Lung microvascular endothelial cell (primary cell): ENCODE measurements at regions not wholly inside any gene's neighbourhood (a gene's known extent, or its start where the extent isn't known, plus 50 kb on each side); places are given as distances from the start of the nearest gene placed in this dataset.

Source experiments
- DNase-seq, 2 donors: peaks; one replicate each; pipeline versions ENCODE4 v3.0.0 to v3.0.0-alpha.2; 2010; ENCODE audit warnings: low read depth in 2 of 2

- no peak for DNase-seq
Observed at GRCh38 chr22:25366876-25367466, 147.5 kb downstream of the CRYBB2 start.

GRCh38 chr22:25367756-25368155 lies 148.3 kb downstream of the CRYBB2 start:
- DNase-seq = no peak

- peak; percentile 58 to 66 for DNase-seq
Observed at GRCh38 chr22:25368271-25368670, 148.8 kb downstream of the CRYBB2 start.

- no peak for DNase-seq
Observed at GRCh38 chr22:25369041-25369440, 149.6 kb downstream of the CRYBB2 start.

GRCh38 chr22:25370322-25370721 lies 150.9 kb downstream of the CRYBB2 start:
- no peak for DNase-seq

- no peak for DNase-seq
Observed at GRCh38 chr22:25372000-25372595, 152.7 kb downstream of the CRYBB2 start.

GRCh38 chr22:25373961-25374360 lies 154.5 kb downstream of the CRYBB2 start:
- no peak for DNase-seq

GRCh38 chr22:25374869-25375268 lies 155.4 kb downstream of the CRYBB2 start:
- no peak for DNase-seq

GRCh38 chr22:25375683-25376082 lies 156.2 kb downstream of the CRYBB2 start:
- no peak for DNase-seq

- no peak for DNase-seq
Observed at GRCh38 chr22:25377699-25378098, 158.3 kb downstream of the CRYBB2 start.

GRCh38 chr22:25380122-25380747 lies 160.8 kb downstream of the CRYBB2 start:
- no peak for DNase-seq

- no peak for DNase-seq
Observed at GRCh38 chr22:25382762-25383161, 163.3 kb downstream of the CRYBB2 start.

- no peak for DNase-seq
Observed at GRCh38 chr22:25383278-25383820, 163.9 kb downstream of the CRYBB2 start.

GRCh38 chr22:25383892-25384291 lies 164.5 kb downstream of the CRYBB2 start:
- peak in 1 of 2 donors; percentile 65 for DNase-seq

GRCh38 chr22:25386538-25386884 lies 167.1 kb downstream of the CRYBB2 start:
- DNase-seq = peak in 1 of 2 donors; percentile 49

- no peak for DNase-seq
Observed at GRCh38 chr22:25388415-25388814, 169.0 kb downstream of the CRYBB2 start.

GRCh38 chr22:25388866-25389540 lies 169.6 kb downstream of the CRYBB2 start:
- no peak for DNase-seq

GRCh38 chr22:25389541-25389919 lies 170.1 kb downstream of the CRYBB2 start:
- no peak for DNase-seq

- DNase-seq = no peak
Observed at GRCh38 chr22:25390297-25391240, 171.1 kb downstream of the CRYBB2 start.

- no peak for DNase-seq
Observed at GRCh38 chr22:25392584-25392983, 171.9 kb upstream of the GRK3 start.

GRCh38 chr22:25393121-25393805 lies 171.2 kb upstream of the GRK3 start:
- DNase-seq = no peak
